ENCODE measurements at regions not wholly inside any gene's neighbourhood (a gene's known extent, or its start where the extent isn't known, plus 50 kb on each side); places are given as distances from the start of the nearest gene placed in this dataset.

DNA sequence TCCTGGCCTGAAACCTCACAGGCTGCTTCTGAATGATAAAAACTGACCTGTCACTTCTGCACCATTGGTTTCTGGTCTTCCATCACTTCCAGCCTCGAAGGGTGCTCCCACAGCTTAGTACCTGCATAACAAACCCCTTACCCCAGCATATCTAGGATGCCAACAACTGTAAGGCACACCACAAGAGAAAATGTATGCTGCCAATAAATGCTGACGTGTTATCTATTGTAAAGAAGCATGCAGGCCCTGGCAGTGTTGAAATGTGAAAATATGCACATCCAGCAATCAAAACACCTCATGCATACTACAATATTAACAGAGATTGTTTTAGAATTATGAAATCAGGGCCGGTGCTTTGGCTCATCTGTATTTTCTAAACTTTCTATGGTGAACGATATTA is 242.0 kb upstream of the NSMCE3 start:
- Histone ChIP-seq H3K4me1 (ENCODE audit: control insufficient read depth, insufficient read depth, low read length) (no peaks in the 10 kb centered on the region), H3K36me3 (ENCODE audit: control insufficient read depth, insufficient read depth, low read length) (no peaks in the 10 kb centered on the region), H4K8ac (ENCODE audit: low read depth in 2 of 2, low read length in 2 of 2) (no peak overlapping the region), H3K27me3 (ENCODE audit: control insufficient read depth, insufficient read depth, low read length) (no peaks in the 10 kb centered on the region), H3K56ac (ENCODE audit: extremely low read depth, insufficient read depth, low read length) (no peak overlapping the region), H3K27ac (ENCODE audit: insufficient read depth, low read length) (no peak overlapping the region), H3K23ac (ENCODE audit: low read depth, low read length) (no peak overlapping the region), H3K9me1 (ENCODE audit: insufficient read depth, low read length) (no peaks in the 10 kb centered on the region), H2BK120ac (ENCODE audit: low read depth, low read length) (no peak overlapping the region), H3K9ac (ENCODE audit: low read depth, low read length) (no peak overlapping the region), H3K79me1 (ENCODE audit: low read depth in 1 of 2, low read length in 2 of 2) (no peaks in the 10 kb centered on the region), H3K4me2 (ENCODE audit: low read depth, low read length) (no peak overlapping the region), H2BK5ac (ENCODE audit: low read depth, low read length, poor library complexity, severe bottlenecking) (no peak overlapping the region), H2AFZ (replicated peaks; ENCODE audit: low read length, poor library complexity) (no peak overlapping the region), H2AK9ac (replicated peaks; ENCODE audit: low read depth, low read length, poor library complexity) (no peak overlapping the region), H3K9me3 (ENCODE audit: control insufficient read depth, insufficient read depth, low read length) (no peaks in the 10 kb centered on the region), H4K20me1 (ENCODE audit: insufficient read depth, low read length) (no peaks in the 10 kb centered on the region), H2BK20ac (ENCODE audit: low read depth, low read length) (no peak overlapping the region), H3K4me3 (ENCODE audit: insufficient read depth, low read depth, low read length) (no peak overlapping the region), H3K4ac (ENCODE audit: low read depth, low read length) (no peak overlapping the region), H2AK5ac (ENCODE audit: low read depth, low read length) (no peak overlapping the region), H3K18ac (ENCODE audit: low read depth, low read length) (no peak overlapping the region), H3K14ac (replicated peaks; ENCODE audit: low read depth, low read length) (no peak overlapping the region), H4K5ac (ENCODE audit: low read depth, low read length) (no peak overlapping the region), H4K91ac (ENCODE audit: insufficient read depth, low read depth, low read length) (no peak overlapping the region), H2BK15ac (ENCODE audit: low read depth, low read length) (no peak overlapping the region)
- dilution Hi-C loops (cut with HindIII; ENCODE audit: low sequenced_read_pairs, unreplicated experiment) = no loop called here
- WGBS, 2 experiments (ENCODE audit: extremely low coverage in 2 of 2, insufficient read length in 1 of 2) = no CpG with 5 or more reads among the region's 4 CpGs
- in situ Hi-C loops (cut with MboI; ENCODE audit: low sequenced_read_pairs) = no loop called here
- intact Hi-C loops (cut with micrococcal nuclease) = no loop called here
- DNase-seq (no peak), ATAC-seq (ENCODE audit: low read depth) (no peak)
- no peak for TF ChIP-seq CTCF (conservative IDR thresholded peaks at IDR 0.05; ENCODE audit: low read depth, low read length)
- TF ChIP-seq SMC3 (IDR thresholded peaks at IDR 0.05; ENCODE audit: low read depth, low read length) = no peak
- no peak for TF ChIP-seq MAZ (IDR thresholded peaks at IDR 0.05; ENCODE audit: borderline replicate concordance, low read depth, low read length)
- TF ChIP-seq NFE2L2 (IDR thresholded peaks at IDR 0.05; ENCODE audit: low read depth, low read length) = no peak
- TF ChIP-seq MXI1 (IDR thresholded peaks at IDR 0.05; ENCODE audit: borderline replicate concordance, low read depth, low read length) = no peak
- TF ChIP-seq MAFK (IDR thresholded peaks at IDR 0.05; ENCODE audit: low read depth, low read length) = peak; percentile 76
- no peak for TF ChIP-seq POLR2A (IDR thresholded peaks at IDR 0.05; ENCODE audit: low read depth, low read length)
- no peak for TF ChIP-seq BHLHE40 (IDR thresholded peaks at IDR 0.05; ENCODE audit: low read depth, low read length)
- TF ChIP-seq, protein P1, sequence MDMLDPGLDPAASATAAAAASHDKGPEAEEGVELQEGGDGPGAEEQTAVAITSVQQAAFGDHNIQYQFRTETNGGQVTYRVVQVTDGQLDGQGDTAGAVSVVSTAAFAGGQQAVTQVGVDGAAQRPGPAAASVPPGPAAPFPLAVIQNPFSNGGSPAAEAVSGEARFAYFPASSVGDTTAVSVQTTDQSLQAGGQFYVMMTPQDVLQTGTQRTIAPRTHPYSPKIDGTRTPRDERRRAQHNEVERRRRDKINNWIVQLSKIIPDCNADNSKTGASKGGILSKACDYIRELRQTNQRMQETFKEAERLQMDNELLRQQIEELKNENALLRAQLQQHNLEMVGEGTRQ (IDR thresholded peaks at IDR 0.05; ENCODE audit: low read depth, low read length) = no peak
- CTCF ChIA-PET = no interaction called here
- no TSS peak for BruUV-seq (replicated peaks)
- POLR2A ChIA-PET (ENCODE audit: unreplicated experiment) = no interaction called here
